Lower leg skin (tissue), 3 donors: ENCODE measurements at regions not wholly inside any gene's neighbourhood (a gene's known extent, or its start where the extent isn't known, plus 50 kb on each side); places are given as distances from the start of the nearest gene placed in this dataset.

Source experiments
- CTCF ChIP-seq, 3 donors: fragments of 450-650 bp; IDR thresholded peaks; one replicate each; pipeline ENCODE4 v1.5.1; 2016; ENCODE audit warnings: antibody characterized with exemption in 3 of 3, mild to moderate bottlenecking in 3 of 3, moderate library complexity in 2 of 3
- POLR2A ChIP-seq, 2 donors: fragments of 450-650 bp; IDR thresholded peaks; one replicate each; pipeline ENCODE4 v1.6.1; 2016 to 2017; ENCODE audit warnings: antibody characterized with exemption in 2 of 2, mild to moderate bottlenecking in 1 of 2, moderate library complexity in 1 of 2

- TF ChIP-seq CTCF (IDR thresholded peaks at IDR 0.05) (no peak), POLR2A (IDR thresholded peaks at IDR 0.05) (no peak)
Observed at GRCh38 chr11:27807596-27807995, 107.3 kb upstream of the BDNF start.
